Stimulated activated CD4-positive, alpha-beta T cell treated with anti-CD3 and anti-CD28 coated beads, TNF-alpha, amount 100 ng/mL, for 4 hours (primary cell): ENCODE measurements at regions not wholly inside any gene's neighbourhood (a gene's known extent, or its start where the extent isn't known, plus 50 kb on each side); places are given as distances from the start of the nearest gene placed in this dataset.

Experiments used
- DNase-seq, 3 experiments: peaks; one replicate each; pipeline ENCODE4 v3.0.0-alpha.2; 2020; ENCODE audit warnings: low read depth in 3 of 3

- no peak for DNase-seq
These were observed 178.9 kb downstream of the CCDC71L start for GRCh38 chr7:106482091-106482490.

GRCh38 chr7:106480616-106481031, 180.3 kb downstream of the CCDC71L start:
- DNase-seq: no peak

GRCh38 chr7:106480161-106480579, 180.8 kb downstream of the CCDC71L start:
- DNase-seq: no peak

- no peak for DNase-seq
These were observed 184.2 kb downstream of the CCDC71L start for GRCh38 chr7:106476751-106477150.

GRCh38 chr7:106472741-106473140, 188.0 kb upstream of the NAMPT start:
- no peak for DNase-seq

GRCh38 chr7:106471686-106472440, 187.1 kb upstream of the NAMPT start:
- DNase-seq: no peak

- no peak for DNase-seq
These were observed 186.2 kb upstream of the NAMPT start for GRCh38 chr7:106471021-106471420.

- no peak for DNase-seq
These were observed 182.1 kb upstream of the NAMPT start for GRCh38 chr7:106466867-106467266.

GRCh38 chr7:106465704-106466468, 181.1 kb upstream of the NAMPT start:
- no peak for DNase-seq

GRCh38 chr7:106464651-106465050, 179.9 kb upstream of the NAMPT start:
- DNase-seq: no peak

- DNase-seq: no peak
These were observed 179.2 kb upstream of the NAMPT start for GRCh38 chr7:106463851-106464611.

- no peak for DNase-seq
These were observed 178.2 kb upstream of the NAMPT start for GRCh38 chr7:106462914-106463482.

GRCh38 chr7:106462365-106462859, 177.6 kb upstream of the NAMPT start:
- DNase-seq: peak in 1 of 3 experiments; percentile 7

- no peak for DNase-seq
These were observed 176.0 kb upstream of the NAMPT start for GRCh38 chr7:106460792-106461254.

GRCh38 chr7:106459397-106460072, 174.8 kb upstream of the NAMPT start:
- DNase-seq: no peak

- no peak for DNase-seq
These were observed 172.9 kb upstream of the NAMPT start for GRCh38 chr7:106457678-106458077.

- no peak for DNase-seq
These were observed 171.5 kb upstream of the NAMPT start for GRCh38 chr7:106456329-106456728.

- no peak for DNase-seq
These were observed 167.5 kb upstream of the NAMPT start for GRCh38 chr7:106452031-106452851.

GRCh38 chr7:106451171-106451570, 166.4 kb upstream of the NAMPT start:
- DNase-seq: no peak

GRCh38 chr7:106450716-106451115, 165.9 kb upstream of the NAMPT start:
- no peak for DNase-seq
